DMS 273 (cell line): ENCODE measurements at regions not wholly inside any gene's neighbourhood (a gene's known extent, or its start where the extent isn't known, plus 50 kb on each side); places are given as distances from the start of the nearest gene placed in this dataset.
"Not testable (repeated sequence)": the region's sequence is repeated elsewhere in the genome, so short reads cannot be mapped to it uniquely, and the experiment has no call there.

Source experiments
- DNase-seq: peaks from one replicate; lab custom pipeline; 2025; ENCODE audit not compliant: unreplicated experiment; lab: John Stamatoyannopoulos, UW

DNA sequence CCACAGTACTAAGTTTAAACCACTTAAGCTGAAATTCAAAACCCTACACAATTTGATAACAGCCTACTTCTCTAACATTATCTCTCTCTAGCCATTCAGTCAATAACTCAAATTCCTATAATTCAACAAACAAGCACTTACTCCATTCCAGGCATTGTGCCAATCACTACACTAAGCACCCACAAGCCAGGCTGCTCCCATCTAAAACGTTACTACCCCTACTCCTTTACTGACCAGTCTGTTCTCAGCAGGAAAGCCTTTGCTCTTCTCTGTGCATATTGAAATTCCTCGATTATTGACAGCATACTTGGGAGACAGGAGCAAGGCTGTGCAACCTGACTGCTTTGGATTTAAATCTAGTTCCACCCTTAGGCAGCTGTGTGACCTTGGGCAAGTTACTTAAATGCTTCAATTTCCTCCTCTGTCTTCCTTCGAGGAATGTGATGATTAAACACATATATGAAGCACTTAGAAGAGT, 177.2 kb upstream of the THBS1 start:
- peak; percentile 22 for DNase-seq

DNA sequence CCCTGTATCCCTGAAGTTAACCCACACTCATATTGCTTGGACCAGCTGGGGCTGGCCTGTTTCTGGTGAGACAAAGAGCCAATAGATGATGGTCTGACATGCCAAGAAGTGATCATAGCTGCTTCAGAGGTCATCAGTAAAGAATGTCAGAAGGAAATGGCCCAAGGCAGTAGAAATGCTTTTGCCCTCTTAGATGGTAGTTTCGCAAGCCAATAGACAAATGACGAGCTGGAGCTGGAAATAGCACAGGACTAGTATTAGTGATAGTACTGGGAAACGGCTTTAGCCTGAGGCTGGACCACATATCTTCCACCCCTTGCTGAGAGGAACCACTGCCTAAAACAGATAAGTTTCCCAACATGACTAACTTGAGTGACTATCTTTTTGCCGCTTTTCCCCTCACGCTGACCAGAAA, 176.1 kb upstream of the THBS1 start:
- DNase-seq: no peak

DNA sequence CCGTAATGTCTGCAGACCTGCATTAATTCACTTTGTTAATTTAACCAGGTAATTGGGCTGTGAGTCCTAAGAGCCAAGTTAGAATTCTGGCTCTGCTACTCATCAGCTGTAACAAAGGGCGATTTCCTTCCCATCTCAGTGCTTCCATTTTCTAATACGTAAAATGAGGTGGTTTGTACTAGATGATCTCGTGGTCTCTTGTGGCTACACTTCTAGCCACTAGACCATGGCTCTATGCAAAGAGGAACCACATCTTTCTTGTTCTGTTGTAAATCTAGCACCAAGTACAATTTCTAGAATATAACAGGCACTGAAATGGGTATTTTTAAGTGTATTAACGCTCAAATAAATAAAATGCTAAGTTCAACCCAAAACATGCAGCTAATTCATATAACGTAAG, 174.4 kb upstream of the THBS1 start:
- DNase-seq: no peak

DNA sequence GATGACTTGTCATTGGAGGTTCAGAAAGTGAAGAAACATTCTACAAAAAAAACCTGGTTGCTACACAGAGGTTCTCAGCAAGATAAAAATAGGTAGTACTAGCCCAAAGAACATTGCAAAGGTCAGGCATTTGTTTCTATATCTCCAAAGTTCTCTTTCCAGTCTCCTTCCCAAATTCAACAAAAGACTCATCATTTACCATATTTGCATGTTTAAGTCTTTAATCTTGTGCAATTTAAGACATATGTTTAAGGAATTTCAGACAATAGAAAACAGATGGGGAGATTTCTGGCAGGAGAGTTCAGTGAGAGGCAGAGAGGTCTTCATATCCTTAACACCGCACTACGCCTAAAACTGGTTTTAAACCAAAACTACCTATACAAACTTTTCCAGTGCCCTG, 173.8 kb upstream of the THBS1 start:
- DNase-seq: no peak

DNA sequence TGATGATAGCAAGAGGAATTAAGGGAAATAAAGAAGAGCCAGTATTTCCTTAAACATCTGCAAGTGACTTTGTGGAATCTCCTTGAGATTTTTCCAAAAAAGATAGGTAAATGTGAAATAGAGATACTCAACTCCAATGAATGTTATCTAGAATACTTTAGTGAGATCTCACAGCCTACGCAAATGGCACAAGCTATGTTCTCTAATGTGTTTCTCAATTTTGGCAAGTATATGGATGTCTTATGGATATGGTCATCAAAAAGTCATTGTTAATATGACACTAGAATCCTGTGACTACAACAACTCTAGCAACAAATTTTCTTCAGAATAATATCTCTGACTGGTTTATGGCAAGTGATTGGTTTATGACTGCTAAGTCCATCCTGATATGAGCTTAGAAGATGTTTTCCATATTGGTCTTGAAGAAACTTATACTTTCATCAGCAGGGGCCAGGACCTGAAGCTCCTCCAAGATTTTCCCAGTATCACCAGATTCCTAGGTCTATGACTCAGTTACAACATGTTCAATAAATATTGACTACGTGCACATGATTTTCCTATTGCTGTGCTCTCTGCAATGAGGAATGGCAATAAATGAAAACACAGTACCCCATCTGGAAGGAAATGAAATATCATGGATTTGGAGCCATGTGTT, 170.9 kb upstream of the THBS1 start:
- DNase-seq: no peak

DNA sequence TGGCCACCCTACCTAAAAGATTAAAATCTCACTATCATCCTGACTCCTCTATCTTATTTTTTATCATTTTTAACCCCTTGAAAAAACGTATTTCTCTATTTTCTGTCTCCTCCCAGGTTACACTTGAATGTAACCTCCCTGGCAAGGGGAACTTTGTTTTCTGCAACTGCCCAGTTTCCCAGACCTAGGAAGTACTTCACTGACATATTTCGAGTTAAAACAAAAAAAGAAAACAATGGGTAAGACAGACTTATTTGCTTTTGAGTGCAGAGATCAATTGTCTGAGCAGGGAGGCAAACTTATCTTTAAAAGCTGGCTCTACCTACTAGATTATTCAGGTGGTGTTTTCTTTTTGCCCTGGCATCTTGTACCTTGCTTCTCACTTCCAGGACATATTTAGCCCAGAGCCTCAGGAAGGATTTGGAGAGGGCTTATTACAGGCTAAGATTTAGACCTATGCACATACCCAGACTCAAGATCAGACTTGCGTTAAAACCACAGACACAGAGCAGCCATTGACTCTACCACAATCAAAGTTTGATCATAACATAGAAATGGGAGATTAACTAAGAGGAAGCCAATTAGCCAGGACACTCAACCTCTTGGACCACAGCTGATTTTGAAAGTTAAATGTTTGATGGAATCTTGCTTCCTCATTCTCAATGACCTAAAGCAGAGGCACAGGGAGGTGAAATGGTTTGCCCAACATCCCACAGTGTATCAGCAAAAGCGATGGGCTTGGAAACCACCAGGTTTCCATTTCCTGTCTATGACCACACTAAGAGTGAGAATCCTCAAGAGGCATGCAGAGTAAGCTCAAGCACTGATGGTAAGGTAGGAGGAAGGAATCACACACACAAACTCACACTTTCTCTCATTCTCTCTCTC, 169.5 kb upstream of the THBS1 start:
- DNase-seq: no peak

DNA sequence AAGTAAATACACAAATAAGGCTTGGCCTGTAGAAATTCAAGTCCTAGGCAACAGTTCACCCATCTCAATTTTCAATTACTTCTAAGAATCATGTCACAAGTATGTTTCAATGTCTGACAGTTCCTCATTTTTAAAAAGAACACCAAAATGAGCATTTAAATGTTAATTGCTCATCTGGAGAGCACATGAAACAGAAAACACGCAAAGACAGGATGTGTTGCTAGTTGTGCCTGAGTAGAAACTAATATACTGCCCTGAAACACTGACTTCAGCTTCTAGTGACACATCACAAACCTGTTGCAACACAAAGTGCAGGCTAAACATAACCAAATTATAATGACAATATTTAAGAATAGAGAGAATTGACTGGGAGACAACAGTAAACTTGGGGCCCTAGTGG, 167.3 kb upstream of the THBS1 start:
- no peak for DNase-seq

DNA sequence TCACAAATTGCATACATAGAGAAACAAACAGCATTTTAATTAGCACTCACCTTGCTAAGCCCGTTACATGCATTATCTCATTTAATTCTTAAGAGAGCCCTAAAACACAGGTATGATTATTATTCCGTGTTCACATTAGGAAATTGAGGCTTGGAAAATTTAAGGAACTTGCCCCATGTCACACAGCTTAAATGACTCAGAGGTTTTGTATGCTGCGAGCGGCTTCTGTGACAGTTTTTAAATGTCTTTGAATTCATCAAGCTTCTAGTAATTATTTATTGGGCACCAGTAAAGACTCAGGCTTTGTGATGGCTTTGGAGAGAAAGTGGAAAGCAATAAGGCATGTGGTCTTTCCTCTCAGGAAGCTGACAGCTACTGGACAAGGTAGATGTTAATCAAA, 166.7 kb upstream of the THBS1 start:
- DNase-seq: no peak

DNA sequence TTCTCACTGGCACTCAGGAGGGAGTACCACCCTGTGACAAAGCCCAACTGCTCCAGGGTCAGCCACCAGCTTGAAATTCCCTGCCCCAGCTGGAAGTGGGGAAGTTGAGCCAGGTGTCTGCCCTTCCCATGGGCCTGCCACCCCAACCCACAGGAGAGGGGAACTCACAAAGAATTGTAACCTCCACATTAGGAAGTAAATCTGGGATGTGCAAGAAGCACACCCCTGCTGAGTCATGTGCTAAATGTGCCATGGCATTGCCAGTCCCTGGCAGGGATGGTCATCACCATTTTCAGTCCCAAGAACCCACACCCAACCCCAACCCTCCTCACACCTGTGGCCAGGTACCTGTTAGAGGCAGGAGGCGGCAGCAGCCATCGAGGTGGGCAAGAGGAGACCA, 165.2 kb upstream of the THBS1 start:
- no peak for DNase-seq

DNA sequence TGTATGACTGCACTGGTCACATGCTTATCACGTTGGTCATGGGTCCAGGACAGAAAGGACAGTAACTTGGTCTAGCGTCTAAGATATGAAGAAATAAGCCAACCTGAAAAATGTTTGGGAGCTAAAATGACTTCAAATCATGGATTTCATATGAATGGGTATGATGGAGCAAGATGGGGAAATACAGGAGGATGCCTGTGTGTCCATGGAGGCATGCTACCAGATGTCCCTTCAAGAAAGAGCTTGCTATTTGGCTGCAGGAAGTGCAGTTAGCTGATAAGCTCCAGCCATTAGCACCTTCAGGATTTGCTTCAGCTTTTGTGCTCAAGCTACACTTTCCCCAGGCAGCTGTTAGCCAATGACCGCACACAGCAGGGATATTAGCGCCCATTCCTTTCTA, 164.6 kb upstream of the THBS1 start:
- no peak for DNase-seq

DNA sequence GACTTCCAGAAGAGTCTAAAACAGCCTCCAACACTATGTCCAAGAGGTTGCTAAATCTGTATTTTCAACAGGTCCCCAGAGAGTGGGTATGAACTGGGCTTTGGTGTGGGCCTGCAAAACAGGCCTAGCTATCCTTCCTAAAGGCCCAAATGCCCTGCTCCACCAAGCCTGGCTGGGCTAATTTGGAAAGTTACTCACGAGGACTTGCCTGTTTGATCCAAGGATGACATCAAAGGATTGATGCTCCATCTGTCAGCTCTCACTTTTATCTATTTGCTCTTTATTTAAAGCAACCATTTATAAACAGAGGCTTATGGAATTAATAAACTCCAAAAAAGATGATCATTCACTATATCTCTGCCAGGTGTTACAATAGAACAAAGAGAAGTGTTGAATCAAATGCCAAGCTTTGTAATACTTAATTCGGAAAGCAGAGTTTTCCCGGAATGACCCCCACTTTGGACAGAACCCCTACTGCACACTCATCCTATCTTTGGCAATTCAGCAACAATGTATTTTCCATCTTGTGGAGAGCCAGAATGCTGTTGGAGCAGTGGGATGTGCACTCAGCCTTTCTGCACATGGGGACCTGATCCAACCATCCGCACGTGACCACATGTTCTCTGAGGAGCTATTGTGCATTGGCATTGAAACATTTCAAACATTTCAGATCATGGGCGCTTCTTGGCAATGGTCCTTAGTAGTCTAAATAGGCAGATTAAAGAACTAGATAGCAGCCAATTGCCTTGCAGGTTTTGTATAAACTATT, 163.3 kb upstream of the THBS1 start:
- no peak for DNase-seq

DNA sequence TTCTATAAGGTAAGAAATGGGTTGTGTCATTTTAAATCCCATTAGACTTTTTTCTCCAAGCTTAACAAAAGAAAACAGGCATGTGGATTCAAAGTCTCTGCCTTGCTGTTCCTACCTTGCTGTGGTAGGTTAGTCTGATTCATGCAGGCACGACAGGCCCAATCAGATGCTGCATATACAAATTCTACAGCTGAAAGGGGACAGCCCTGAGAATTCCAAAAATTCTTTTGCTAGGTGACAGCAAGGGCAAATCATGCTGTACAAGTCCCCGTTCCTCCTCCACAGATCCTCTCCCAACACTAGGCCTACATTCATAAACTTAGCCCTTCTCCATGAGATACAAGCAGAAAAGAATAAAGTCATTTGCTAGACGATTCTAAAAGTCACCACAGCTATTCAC, 161.2 kb upstream of the THBS1 start:
- DNase-seq: peak; percentile 2

DNA sequence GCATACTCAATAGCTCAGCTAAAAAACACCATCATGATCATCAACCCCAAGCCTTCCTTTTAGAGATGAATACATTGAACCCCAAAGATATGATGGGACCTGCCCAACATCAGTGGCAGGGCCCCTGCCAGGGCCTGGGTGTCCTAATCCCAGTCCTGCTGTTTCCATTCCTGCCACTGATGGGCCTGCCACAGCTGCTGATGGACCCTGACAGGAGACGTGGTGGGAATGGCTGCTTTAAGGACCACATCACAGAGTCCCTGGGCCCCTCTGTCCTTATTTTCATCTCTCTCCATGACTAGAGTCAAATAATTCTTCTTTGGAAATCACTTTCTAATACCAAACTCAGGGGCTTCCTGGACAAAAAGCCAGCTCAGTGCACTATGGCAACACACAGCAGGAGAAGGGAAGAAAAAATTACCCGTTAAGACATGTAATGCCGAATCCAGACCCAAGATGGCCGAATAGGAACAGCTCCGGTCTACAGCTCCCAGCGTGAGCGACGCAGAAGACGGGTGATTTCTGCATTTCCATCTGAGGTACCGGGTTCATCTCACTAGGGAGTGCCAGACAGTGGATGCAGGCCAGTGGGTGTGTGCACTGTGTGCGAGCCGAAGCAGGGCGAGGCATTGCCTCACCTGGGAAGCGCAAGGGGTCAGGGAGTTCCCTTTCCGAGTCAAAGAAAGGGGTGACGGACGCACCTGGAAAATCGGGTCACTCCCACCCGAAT, 160.6 kb upstream of the THBS1 start:
- DNase-seq: peak; percentile 68

DNA sequence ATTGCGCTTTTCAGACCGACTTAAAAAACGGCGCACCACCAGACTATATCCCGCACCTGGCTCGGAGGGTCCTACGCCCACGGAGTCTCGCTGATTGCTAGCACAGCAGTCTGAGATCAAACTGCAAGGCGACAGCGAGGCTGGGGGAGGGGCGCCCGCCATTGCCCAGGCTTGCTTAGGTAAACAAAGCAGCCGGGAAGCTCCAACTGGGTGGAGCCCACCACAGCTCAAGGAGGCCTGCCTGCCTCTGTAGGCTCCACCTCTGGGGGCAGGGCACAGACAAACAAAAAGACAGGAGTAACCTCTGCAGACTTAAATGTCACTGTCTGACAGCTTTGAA, 160.1 kb upstream of the THBS1 start:
- not testable (repeated sequence) for DNase-seq

DNA sequence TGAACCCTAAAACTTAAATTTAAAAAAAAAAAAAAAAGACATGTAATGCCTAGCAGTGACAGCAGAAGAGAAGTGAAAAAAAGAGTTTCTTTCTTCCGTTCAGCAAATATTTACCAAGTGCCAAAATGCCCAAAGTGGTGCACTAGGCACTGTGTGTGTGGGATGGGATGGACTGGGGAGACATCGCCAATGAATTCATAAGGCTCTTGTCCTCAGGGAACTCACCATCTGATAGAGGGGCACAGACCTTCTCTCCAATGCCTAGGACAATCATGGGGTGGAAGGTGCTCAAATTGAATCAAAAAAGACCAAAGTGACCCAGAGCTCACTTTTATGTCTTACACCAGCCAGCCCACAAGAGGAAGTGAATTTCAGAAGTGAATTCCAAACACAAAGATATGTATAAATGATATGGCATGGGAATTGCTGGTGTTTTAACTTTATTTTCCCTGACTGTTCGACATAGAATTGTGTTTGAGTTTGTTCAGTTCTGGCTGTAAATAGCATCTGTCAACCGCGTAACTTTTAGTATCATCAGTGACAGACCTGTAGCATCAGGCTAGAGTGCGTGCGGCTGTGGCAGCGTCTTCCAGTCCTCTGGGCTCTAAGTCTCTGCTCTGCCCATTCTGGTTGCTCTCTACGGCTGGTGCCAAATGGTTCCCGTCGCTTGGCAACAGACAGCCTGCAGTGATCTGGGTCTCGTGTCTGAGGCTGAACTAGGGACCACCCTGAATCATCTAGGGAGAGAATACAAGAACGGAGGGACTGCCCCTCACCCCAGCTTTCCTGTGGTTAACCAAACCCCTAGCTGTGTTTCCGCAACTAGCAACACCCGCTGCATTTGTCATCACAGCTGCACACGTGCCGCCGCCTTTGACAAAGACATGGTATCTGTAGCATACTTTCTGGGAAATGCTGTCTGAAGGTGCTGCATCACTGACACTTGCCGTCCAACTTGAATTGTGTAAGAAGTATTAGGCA, 154.0 kb upstream of the THBS1 start:
- DNase-seq: no peak

DNA sequence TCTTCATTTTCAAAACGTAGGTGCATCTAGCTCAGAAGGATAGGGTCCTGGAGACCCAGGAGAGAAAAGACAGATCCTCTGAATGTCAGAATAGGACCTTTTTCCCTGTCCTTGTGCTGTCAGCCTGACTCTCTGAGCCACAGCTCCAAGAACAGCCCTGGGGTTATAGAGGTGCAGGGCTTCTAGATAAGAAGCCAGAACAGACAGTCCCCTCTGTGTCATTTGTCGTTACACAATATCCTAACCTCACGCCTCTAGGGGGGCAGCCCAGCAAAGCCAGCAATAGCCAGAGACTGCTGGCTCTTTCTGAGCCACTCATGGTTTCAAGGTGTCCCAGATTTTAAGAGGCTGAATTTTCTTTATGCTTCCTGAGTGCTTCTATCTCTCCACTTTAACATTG, 153.2 kb upstream of the THBS1 start:
- DNase-seq: no peak

DNA sequence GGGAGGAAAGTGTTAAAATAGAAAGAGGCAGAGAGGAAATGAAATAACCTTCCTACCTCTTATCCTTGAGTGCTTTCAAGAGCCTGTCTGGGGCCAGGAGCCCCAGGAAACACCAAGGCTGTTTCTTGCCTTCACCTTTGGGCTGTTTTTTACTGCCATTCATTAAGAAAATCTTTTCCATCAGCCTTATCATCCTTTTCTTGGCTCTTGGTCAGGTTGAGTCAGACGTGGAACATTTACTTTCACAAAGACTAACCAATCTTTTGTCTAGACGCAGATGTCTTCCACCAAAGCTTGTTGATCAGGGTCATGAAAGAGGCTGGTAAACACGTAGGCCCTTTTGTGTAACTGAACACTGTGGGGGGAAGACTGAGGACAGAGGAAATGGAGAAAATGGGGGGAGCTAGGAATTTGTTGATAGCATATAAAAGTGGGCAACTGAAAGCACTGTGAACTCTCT, 151.0 kb upstream of the THBS1 start:
- no peak for DNase-seq

DNA sequence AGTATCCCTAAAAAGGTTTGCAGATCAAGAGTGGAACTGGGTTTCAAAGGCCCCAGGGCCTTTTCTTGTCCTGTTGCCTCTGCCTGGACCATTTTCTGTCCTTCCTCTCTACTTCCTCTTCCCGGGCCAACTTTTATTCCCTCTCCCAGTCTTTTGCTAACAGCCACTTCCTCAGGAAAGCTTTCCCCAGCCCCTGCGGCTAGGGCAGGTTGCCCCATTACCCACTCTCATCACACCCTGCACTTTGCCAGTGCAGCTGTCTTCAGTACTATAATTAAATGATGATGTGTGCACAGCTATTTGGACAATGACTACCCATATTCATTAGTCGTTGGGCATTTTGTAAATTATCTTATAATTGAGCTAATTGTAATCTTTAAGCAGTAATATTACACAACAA, 150.5 kb upstream of the THBS1 start:
- no peak for DNase-seq

DNA sequence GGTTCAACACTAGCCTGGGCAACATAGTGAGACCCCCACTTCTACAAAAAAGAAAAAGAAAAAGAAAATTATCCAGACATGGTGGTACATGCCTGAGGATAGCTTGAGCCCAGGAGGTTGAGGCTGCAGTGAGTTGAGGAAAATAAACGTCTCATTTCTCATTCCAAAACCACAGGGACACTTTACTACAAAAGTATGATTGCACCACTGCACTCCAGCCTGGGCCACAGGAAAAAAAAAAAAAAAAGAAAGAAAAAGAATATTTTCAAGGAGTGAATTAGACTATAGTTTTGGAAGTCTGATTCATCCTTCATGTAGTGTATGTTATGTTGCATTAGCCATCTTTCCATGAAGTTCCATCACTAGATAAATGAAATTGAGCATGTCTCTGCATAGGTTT, 149.5 kb upstream of the THBS1 start:
- no peak for DNase-seq

DNA sequence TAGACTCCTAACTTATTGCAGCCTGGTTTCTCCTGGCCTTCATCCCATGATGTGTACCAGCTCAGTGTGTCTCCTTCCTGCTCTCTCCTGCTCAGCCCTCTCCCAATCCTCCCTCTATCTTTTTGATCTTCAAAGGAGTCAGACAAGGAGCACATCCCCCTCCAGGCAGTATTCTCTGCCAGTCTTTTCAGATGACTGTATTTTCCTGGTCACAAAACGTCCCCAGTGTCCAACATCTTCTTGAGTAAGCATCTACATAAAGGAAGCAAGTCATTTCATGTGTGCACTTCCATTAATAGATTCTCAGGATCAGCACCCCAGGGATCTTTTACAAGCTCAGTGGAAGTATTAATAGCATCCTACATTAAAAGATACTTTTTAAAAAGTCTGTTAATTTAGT, 148.9 kb upstream of the THBS1 start:
- no peak for DNase-seq
